ENCODE measurements at regions not wholly inside any gene's neighbourhood (a gene's known extent, or its start where the extent isn't known, plus 50 kb on each side); places are given as distances from the start of the nearest gene placed in this dataset.
"Not testable (repeated sequence)": the region's sequence is repeated elsewhere in the genome, so short reads cannot be mapped to it uniquely, and the experiment has no call there.

DNA sequence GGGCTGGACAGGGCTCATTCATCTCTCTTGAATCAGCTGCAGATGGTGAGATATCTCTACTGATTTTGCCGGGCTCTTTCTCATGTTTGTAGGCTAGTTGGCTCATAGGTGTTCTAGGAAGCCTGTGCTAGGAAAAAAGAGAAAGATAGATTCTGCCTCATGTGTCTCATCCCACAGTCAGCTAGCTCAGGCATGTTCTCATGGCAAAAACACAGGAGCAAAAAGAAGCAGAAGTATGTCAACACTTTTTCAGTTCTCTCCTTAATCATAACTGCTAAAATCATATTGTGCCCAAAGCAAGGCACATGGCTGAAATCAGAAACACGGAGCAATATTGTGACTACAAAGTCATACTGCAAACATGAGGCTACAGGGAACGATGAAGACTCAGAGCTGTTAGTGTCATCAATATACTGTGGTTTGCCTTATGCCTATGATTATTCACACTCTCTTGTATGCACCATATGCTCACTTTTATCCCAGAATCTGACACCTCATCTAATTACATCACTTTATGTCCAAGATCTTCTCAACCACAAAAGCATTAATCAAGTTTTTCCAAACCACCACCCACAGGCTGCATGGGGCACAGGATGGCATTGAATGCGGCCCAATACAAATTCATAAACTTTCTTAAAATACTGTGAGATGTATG lies 571.9 kb upstream of the CNTNAP5 start:
- DNase-seq (no peak), ATAC-seq (no peak)
- Histone ChIP-seq H3K9me3 (no peaks in the 10 kb centered on the region), H3K27me3 (no peaks in the 10 kb centered on the region), H3K27ac (no peak overlapping the region), H3K4me1 (no peaks in the 10 kb centered on the region), H3K36me3 (no peaks in the 10 kb centered on the region), H3K4me3 (no peak overlapping the region)
- TF ChIP-seq, protein P1, sequence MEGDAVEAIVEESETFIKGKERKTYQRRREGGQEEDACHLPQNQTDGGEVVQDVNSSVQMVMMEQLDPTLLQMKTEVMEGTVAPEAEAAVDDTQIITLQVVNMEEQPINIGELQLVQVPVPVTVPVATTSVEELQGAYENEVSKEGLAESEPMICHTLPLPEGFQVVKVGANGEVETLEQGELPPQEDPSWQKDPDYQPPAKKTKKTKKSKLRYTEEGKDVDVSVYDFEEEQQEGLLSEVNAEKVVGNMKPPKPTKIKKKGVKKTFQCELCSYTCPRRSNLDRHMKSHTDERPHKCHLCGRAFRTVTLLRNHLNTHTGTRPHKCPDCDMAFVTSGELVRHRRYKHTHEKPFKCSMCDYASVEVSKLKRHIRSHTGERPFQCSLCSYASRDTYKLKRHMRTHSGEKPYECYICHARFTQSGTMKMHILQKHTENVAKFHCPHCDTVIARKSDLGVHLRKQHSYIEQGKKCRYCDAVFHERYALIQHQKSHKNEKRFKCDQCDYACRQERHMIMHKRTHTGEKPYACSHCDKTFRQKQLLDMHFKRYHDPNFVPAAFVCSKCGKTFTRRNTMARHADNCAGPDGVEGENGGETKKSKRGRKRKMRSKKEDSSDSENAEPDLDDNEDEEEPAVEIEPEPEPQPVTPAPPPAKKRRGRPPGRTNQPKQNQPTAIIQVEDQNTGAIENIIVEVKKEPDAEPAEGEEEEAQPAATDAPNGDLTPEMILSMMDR (IDR thresholded peaks at IDR 0.05) = no peak
- intact Hi-C loops (cut with DNase I) = no loop called here

DNA sequence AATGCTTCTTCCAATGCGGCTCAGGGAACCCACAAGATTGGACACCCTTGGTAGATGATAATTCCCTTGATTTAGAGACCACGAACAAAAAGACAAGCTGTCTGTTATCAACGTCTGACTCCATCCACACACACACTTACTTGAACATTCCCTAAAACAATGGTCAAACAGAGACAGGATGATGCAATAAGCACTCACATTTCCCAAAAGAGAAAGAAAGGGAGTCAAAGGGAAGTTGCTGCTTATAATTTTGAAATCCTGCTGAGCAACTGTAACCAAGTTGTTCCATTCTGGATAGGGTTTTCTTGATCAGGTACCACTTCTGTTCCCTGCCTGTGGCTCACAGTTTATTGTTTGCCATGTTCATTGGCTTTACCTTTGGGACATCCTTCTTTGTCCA lies 571.3 kb upstream of the CNTNAP5 start:
- no peak overlapping the region for H3K27ac ChIP-seq
- H3K4me3 ChIP-seq = no peak overlapping the region
- no peaks in the 10 kb centered on the region for H3K4me1 ChIP-seq
- TF ChIP-seq, protein P1 (IDR thresholded peaks at IDR 0.05) = no peak
- no peaks in the 10 kb centered on the region for H3K27me3 ChIP-seq
- intact Hi-C loops (cut with DNase I) = no loop called here
- no peaks in the 10 kb centered on the region for H3K36me3 ChIP-seq
- no peak for ATAC-seq
- DNase-seq = no peak
- no peaks in the 10 kb centered on the region for H3K9me3 ChIP-seq

DNA sequence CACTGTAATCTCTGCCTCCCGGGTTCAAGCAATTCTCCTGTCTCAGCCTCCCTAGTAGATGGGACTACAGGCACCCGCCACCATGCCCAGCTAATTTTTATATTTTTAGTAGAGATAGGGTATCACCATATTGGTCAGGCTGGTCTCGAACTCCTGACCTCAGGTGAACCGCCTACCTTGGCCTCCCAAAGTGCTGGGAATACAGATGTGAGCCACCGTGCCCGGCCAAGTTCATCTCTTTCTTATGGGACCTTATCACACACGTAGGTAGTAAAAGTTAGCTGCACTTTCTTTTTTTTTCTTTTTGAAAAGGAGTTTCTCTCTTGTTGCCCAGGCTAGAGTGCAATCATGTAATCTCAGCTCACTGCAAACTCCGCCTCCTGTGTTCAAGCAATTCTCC lies 569.9 kb upstream of the CNTNAP5 start:
- ATAC-seq; H3K4me3 ChIP-seq; intact Hi-C loops (cut with DNase I): not testable (repeated sequence)

DNA sequence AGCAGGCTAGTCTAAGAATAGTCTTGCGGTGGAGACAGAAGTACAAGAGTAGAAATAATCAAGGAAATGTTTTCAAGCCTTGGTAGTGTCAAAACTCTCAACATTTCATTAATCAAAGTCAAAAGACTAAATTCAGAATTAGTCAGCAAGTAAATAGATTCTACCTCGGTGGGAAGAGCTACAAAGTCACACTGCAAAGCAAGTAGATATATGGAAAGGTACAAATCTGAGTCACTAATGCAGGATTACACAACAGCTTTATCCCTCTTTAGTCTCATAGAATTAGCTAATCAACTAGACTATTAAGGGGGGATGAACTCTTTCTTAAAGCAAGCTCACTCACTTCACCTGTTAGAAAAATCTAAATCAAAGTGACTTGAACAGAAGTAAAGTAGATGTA lies 568.7 kb upstream of the CNTNAP5 start:
- TF ChIP-seq, protein P1 (IDR thresholded peaks at IDR 0.05) = no peak
- intact Hi-C loops (cut with DNase I) = no loop called here
- H3K4me1 ChIP-seq = no peaks in the 10 kb centered on the region
- no peak for DNase-seq
- no peaks in the 10 kb centered on the region for H3K36me3 ChIP-seq
- no peak for ATAC-seq
- H3K4me3 ChIP-seq = no peak overlapping the region
- H3K27ac ChIP-seq = no peak overlapping the region
- no peaks in the 10 kb centered on the region for H3K9me3 ChIP-seq
- no peaks in the 10 kb centered on the region for H3K27me3 ChIP-seq

More for the DNA sequence above, 569.9 kb upstream of the CNTNAP5 start:
- H3K36me3 ChIP-seq, H3K27ac ChIP-seq, H3K4me1 ChIP-seq, H3K27me3 ChIP-seq, H3K9me3 ChIP-seq, DNase-seq: not testable (repeated sequence)

DNA sequence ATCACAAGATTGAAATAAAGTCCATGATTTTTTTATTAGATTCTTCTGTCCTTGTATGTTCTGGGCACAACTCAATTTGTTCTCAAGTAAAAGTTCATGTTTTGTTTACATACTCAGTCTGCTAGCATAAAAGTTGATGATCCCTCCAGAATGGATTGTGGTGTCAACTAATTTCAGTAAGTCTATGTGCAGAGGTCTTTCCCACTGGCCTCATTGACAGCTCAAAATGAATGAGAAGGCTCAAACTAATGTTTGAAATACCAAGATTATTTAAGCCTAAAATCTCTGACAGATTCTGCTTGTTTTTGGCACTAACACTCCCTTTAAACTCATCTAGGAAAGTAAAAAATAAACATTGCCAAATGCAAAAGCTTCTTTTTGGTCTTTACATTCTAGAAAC lies 561.2 kb upstream of the CNTNAP5 start:
- intact Hi-C loops (cut with DNase I) = no loop called here
- TF ChIP-seq, protein P1 (IDR thresholded peaks at IDR 0.05) = no peak
- no peak for DNase-seq

DNA sequence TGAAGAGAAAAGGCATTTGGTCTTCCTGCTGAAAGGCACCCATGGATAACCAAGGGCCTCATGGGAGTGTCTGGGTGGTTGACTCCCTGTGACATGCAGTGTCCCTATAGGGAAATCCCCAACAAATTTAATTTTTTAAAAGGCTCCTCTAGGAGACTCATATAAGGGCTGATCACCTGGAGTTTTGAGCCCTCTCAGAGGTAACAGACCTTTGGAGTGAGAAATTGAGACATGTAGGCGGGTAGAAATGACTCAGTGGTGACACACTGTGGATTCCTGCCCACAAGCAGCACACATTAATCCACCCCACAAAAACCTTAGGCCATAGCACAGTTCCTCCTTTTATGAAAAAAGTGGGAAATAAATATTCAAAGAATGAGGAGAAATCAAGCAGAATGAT lies 557.0 kb upstream of the CNTNAP5 start:
- no peak for DNase-seq
- Histone ChIP-seq H3K4me1 (no peaks in the 10 kb centered on the region), H3K27me3 (no peaks in the 10 kb centered on the region), H3K36me3 (no peaks in the 10 kb centered on the region), H3K27ac (no peak overlapping the region), H3K4me3 (no peak overlapping the region), H3K9me3 (no peaks in the 10 kb centered on the region)
- intact Hi-C loops (cut with DNase I) = no loop called here
- TF ChIP-seq, protein P1 (IDR thresholded peaks at IDR 0.05) = no peak
- ATAC-seq = no peak

More for the DNA sequence above, 561.2 kb upstream of the CNTNAP5 start:
- H3K27me3 ChIP-seq = no peaks in the 10 kb centered on the region
- H3K4me1 ChIP-seq = no peaks in the 10 kb centered on the region
- no peaks in the 10 kb centered on the region for H3K36me3 ChIP-seq
- no peak overlapping the region for H3K27ac ChIP-seq
- no peaks in the 10 kb centered on the region for H3K9me3 ChIP-seq
- ATAC-seq = no peak
- H3K4me3 ChIP-seq = no peak overlapping the region
